Small intestine (tissue), 7 donors: ENCODE measurements at regions not wholly inside any gene's neighbourhood (a gene's known extent, or its start where the extent isn't known, plus 50 kb on each side); places are given as distances from the start of the nearest gene placed in this dataset.
"Not testable (repeated sequence)": the region's sequence is repeated elsewhere in the genome, so short reads cannot be mapped to it uniquely, and the experiment has no call there.

ENCODE experiments used
- DNase-seq, 2 donors: peaks; one replicate each; pipeline versions ENCODE4 v3.0.0 to v3.0.0-alpha.2; 2013
- FAIRE-seq: peaks from 2 replicates; lab custom pipeline; 2012; peaks lifted over from hg19 to GRCh38; lab: Jason Lieb, UNC
- H3K27ac ChIP-seq, 3 donors: one replicate each; pipeline ENCODE4 v1.5.1; 2013; ENCODE audit warnings: low read length in 2 of 3, mild to moderate bottlenecking in 2 of 3, control low read depth in 1 of 3, inconsistent platforms in 1 of 3, low read depth in 1 of 3, moderate library complexity in 1 of 3
- H3K27me3 ChIP-seq, 3 donors: one replicate each; pipeline ENCODE4 v1.6.1; 2013; ENCODE audit warnings: low read length in 3 of 3, inconsistent platforms in 1 of 3; ENCODE audit not compliant: control insufficient read depth in 3 of 3, insufficient read depth in 3 of 3
- H3K36me3 ChIP-seq, 3 donors: one replicate each; pipeline ENCODE4 v1.6.1; 2013; ENCODE audit warnings: low read length in 3 of 3, inconsistent platforms in 1 of 3, low read depth in 1 of 3, mild to moderate bottlenecking in 1 of 3, moderate library complexity in 1 of 3; ENCODE audit not compliant: control insufficient read depth in 3 of 3, insufficient read depth in 2 of 3
- H3K4me1 ChIP-seq, 3 donors: one replicate each; pipeline ENCODE4 v1.6.1; 2013; ENCODE audit warnings: low read length in 2 of 3, inconsistent platforms in 1 of 3, low read depth in 1 of 3, mild to moderate bottlenecking in 1 of 3, moderate library complexity in 1 of 3; ENCODE audit not compliant: control insufficient read depth in 3 of 3, insufficient read depth in 2 of 3
- H3K4me3 ChIP-seq, 3 donors: one replicate each; pipeline ENCODE4 v1.5.1; 2013; ENCODE audit warnings: low read length in 3 of 3, control low read depth in 1 of 3, inconsistent platforms in 1 of 3, low read depth in 1 of 3, mild to moderate bottlenecking in 1 of 3, moderate library complexity in 1 of 3
- H3K9me3 ChIP-seq, 2 donors: one replicate each; pipeline ENCODE4 v1.6.1; 2013; ENCODE audit warnings: low read depth in 1 of 2, low read length in 1 of 2; ENCODE audit not compliant: control insufficient read depth in 2 of 2, insufficient read depth in 1 of 2
- WGBS, 3 donors: extraction: QIAGEN DNeasy Blood & Tissue Kit; methylation state at CpG; one replicate each; pipeline ENCODE4 v1.1.7; 2013; 5-methylcytosine and 5-hydroxymethylcytosine counted together
- donor health status: healthy with polysubstance abuse.
- donor health status: control.
- donor health status: control.
- donor health status: Bipolar disorder and iron deficiency.
- donor health status: healthy.

- Histone ChIP-seq H3K9me3 (no peaks in the 10 kb centered on the region), H3K36me3 (no peaks in the 10 kb centered on the region), H3K27me3 (no peaks in the 10 kb centered on the region), H3K27ac (no peak overlapping the region), H3K4me3 (no peak overlapping the region), H3K4me1 (no peaks in the 10 kb centered on the region)
- WGBS, 3 donors, result 84 to 95% (median 92%) methylated on average over 2 of the region's 2 CpGs
- no peak for DNase-seq
- FAIRE-seq, result no peak
Measured at GRCh38 chr5:104914536-104915070, 1352.0 kb upstream of the NUDT12 start.

GRCh38 chr5:104913841-104914281, 1351.3 kb upstream of the NUDT12 start:
- no peaks in the 10 kb centered on the region for H3K36me3 ChIP-seq
- no peaks in the 10 kb centered on the region for H3K4me1 ChIP-seq
- FAIRE-seq, result no peak
- no peaks in the 10 kb centered on the region for H3K27me3 ChIP-seq
- no peak overlapping the region for H3K4me3 ChIP-seq
- 68 to 74% (median 69%) methylated on average over 3 of the region's 3 CpGs for WGBS, 3 donors
- H3K9me3 ChIP-seq, result no peaks in the 10 kb centered on the region
- H3K27ac ChIP-seq, result no peak overlapping the region
- no peak for DNase-seq

- 57 to 59% (median 58%) methylated on average over 2 of the region's 2 CpGs for WGBS, 3 donors
- H3K27me3 ChIP-seq, result no peaks in the 10 kb centered on the region
- DNase-seq, result no peak
- no peaks in the 10 kb centered on the region for H3K9me3 ChIP-seq
- H3K4me1 ChIP-seq, result no peaks in the 10 kb centered on the region
- H3K4me3 ChIP-seq, result no peak overlapping the region
- no peak for FAIRE-seq
- H3K36me3 ChIP-seq, result no peaks in the 10 kb centered on the region
- no peak overlapping the region for H3K27ac ChIP-seq
Measured at GRCh38 chr5:104909803-104910202, 1347.2 kb upstream of the NUDT12 start.

GRCh38 chr5:104904561-104904960, 1342.0 kb upstream of the NUDT12 start:
- FAIRE-seq, result no peak
- peak in 1 of 2 donors; percentile 12 for DNase-seq
- Histone ChIP-seq H3K4me3 (no peak overlapping the region), H3K27ac (no peak overlapping the region), H3K27me3 (no peaks in the 10 kb centered on the region), H3K4me1 (peaks cover 0 to 3% (median 0%) of the 10 kb centered on the region in 3 donors), H3K36me3 (no peaks in the 10 kb centered on the region), H3K9me3 (no peaks in the 10 kb centered on the region)
- 76 to 83% (median 83%) methylated on average over 1 of the region's 1 CpG for WGBS, 3 donors

- WGBS, 3 donors, result 48 to 86% (median 82%) methylated on average over 2 of the region's 2 CpGs
- DNase-seq, result no peak
- Histone ChIP-seq H3K36me3 (no peaks in the 10 kb centered on the region), H3K4me3 (no peak overlapping the region), H3K4me1 (peaks cover 0 to 3% (median 0%) of the 10 kb centered on the region in 3 donors), H3K27ac (no peak overlapping the region), H3K27me3 (no peaks in the 10 kb centered on the region), H3K9me3 (no peaks in the 10 kb centered on the region)
- no peak for FAIRE-seq
Measured at GRCh38 chr5:104903941-104904340, 1341.4 kb upstream of the NUDT12 start.

GRCh38 chr5:104891596-104891995, 1329.0 kb upstream of the NUDT12 start:
- WGBS, 3 donors, result 58 to 75% (median 69%) methylated on average over 3 of the region's 3 CpGs
- no peak for FAIRE-seq
- H3K27me3 ChIP-seq, result no peaks in the 10 kb centered on the region

GRCh38 chr5:104890767-104891166, 1328.2 kb upstream of the NUDT12 start:
- DNase-seq (no peak), FAIRE-seq (no peak)
- no peaks in the 10 kb centered on the region for H3K9me3 ChIP-seq
- H3K27me3 ChIP-seq, result no peaks in the 10 kb centered on the region
- H3K4me3 ChIP-seq, result no peak overlapping the region
- WGBS, 3 donors, result 58 to 79% (median 63%) methylated on average over 1 of the region's 1 CpG
- H3K4me1 ChIP-seq, result no peaks in the 10 kb centered on the region
- H3K27ac ChIP-seq, result no peak overlapping the region
- no peaks in the 10 kb centered on the region for H3K36me3 ChIP-seq

More at GRCh38 chr5:104891596-104891995, 1329.0 kb upstream of the NUDT12 start:
- Histone ChIP-seq H3K4me1 (no peaks in the 10 kb centered on the region), H3K9me3 (no peaks in the 10 kb centered on the region), H3K4me3 (no peak overlapping the region), H3K36me3 (no peaks in the 10 kb centered on the region), H3K27ac (no peak overlapping the region)
- no peak for DNase-seq

GRCh38 chr5:104859437-104859836, 1296.8 kb upstream of the NUDT12 start:
- FAIRE-seq (no peak), DNase-seq (no peak)
- no peak overlapping the region for H3K4me3 ChIP-seq
- H3K27me3 ChIP-seq, result no peaks in the 10 kb centered on the region
- no peak overlapping the region for H3K27ac ChIP-seq
- 59 to 63% (median 61%) methylated on average over 4 of the region's 4 CpGs for WGBS, 3 donors
- H3K36me3 ChIP-seq, result no peaks in the 10 kb centered on the region
- H3K4me1 ChIP-seq, result no peaks in the 10 kb centered on the region
- no peaks in the 10 kb centered on the region for H3K9me3 ChIP-seq

GRCh38 chr5:104852099-104852498, 1289.5 kb upstream of the NUDT12 start:
- H3K9me3 ChIP-seq, H3K36me3 ChIP-seq, H3K27me3 ChIP-seq, H3K4me1 ChIP-seq, H3K4me3 ChIP-seq, DNase-seq, FAIRE-seq, H3K27ac ChIP-seq: not testable (repeated sequence)
- 67 to 83% (median 81%) methylated on average over 5 of the region's 5 CpGs for WGBS, 3 donors
